MM.1S (cell line): ENCODE measurements at regions not wholly inside any gene's neighbourhood (a gene's known extent, or its start where the extent isn't known, plus 50 kb on each side); places are given as distances from the start of the nearest gene placed in this dataset.

Source experiments
- EZH2 ChIP-seq: fragments of 300-600 bp; sonication (generic); optimal IDR thresholded peaks from 2 replicates; pipeline ENCODE3; 2017; ENCODE audit warnings: low read depth, mild to moderate bottlenecking, antibody characterized with exemption, low read length, mixed read lengths
- EZH2phosphoT487 ChIP-seq: fragments of 300-600 bp; sonication (generic); IDR thresholded peaks from 2 replicates; pipeline ENCODE4 v1.6.1; 2018; ENCODE audit warnings: antibody characterized with exemption, low read length
- TF ChIP-seq, protein P1 (sequence below): fragments of 300-600 bp; sonication (generic); IDR thresholded peaks from 2 replicates; pipeline ENCODE4 v1.5.1; 2016; ENCODE audit warnings: antibody characterized with exemption, low read length, mixed read lengths

DNA sequence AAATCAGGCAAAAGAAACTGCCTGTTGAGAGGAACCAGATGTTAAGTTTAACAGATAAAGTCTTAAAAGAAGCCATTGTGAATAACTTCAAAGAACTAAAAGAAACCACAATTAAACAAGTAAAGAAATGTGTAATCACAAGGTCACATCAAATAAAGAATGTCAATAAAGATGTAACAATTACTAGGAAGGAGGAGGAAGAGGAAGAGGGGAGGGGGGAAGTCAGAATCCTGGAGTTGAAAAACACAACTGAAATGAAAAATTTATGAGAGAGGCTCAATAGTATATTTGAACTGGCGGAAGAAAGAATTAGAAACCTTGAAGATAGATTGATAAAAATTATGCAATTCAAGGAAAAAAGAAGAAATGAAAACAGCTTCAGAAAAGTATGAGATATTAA, 88.4 kb upstream of the CRIM1 start:
- no peak for TF ChIP-seq EZH2
- TF ChIP-seq, protein P1, sequence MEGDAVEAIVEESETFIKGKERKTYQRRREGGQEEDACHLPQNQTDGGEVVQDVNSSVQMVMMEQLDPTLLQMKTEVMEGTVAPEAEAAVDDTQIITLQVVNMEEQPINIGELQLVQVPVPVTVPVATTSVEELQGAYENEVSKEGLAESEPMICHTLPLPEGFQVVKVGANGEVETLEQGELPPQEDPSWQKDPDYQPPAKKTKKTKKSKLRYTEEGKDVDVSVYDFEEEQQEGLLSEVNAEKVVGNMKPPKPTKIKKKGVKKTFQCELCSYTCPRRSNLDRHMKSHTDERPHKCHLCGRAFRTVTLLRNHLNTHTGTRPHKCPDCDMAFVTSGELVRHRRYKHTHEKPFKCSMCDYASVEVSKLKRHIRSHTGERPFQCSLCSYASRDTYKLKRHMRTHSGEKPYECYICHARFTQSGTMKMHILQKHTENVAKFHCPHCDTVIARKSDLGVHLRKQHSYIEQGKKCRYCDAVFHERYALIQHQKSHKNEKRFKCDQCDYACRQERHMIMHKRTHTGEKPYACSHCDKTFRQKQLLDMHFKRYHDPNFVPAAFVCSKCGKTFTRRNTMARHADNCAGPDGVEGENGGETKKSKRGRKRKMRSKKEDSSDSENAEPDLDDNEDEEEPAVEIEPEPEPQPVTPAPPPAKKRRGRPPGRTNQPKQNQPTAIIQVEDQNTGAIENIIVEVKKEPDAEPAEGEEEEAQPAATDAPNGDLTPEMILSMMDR = no peak
- no peak for TF ChIP-seq EZH2phosphoT487
